Stimulated activated naive CD8-positive, alpha-beta T cell treated with anti-CD3 and anti-CD28 coated beads, Interleukin-15, amount 100 ng/mL, for 72 hours (primary cell): ENCODE measurements at regions not wholly inside any gene's neighbourhood (a gene's known extent, or its start where the extent isn't known, plus 50 kb on each side); places are given as distances from the start of the nearest gene placed in this dataset.

ENCODE experiments used
- ATAC-seq: fragments of 150-1000 bp; cut with Tn5 transposase; 2 replicates; pipeline ENCODE4 v1.10.0; 2021; ENCODE audit warnings: mild to moderate bottlenecking, moderate library complexity
- DNase-seq, 2 donors: peaks; one replicate each; pipeline ENCODE4 v3.0.0; 2021 to 2022
- H3K27ac Mint-ChIP-seq, 2 donors: one replicate each; pipeline ENCODE4 v1.8.0; 2022; ENCODE audit warnings: mild to moderate bottlenecking in 2 of 2, mixed read lengths in 2 of 2, moderate library complexity in 2 of 2
- H3K27me3 Mint-ChIP-seq: one replicate; pipeline ENCODE4 v1.8.0; 2022; ENCODE audit warnings: mixed read lengths
- H3K4me1 Mint-ChIP-seq: one replicate; pipeline ENCODE4 v1.8.0; 2022; ENCODE audit warnings: mild to moderate bottlenecking, mixed read lengths
- H3K4me3 Mint-ChIP-seq, 2 donors: one replicate each; pipeline ENCODE4 v1.8.0; 2022; ENCODE audit warnings: mild to moderate bottlenecking in 2 of 2, mixed read lengths in 2 of 2, moderate library complexity in 1 of 2
- H3K9me3 Mint-ChIP-seq, 2 donors: one replicate each; pipeline ENCODE4 v1.8.0; 2022; ENCODE audit warnings: mixed read lengths in 2 of 2

DNA sequence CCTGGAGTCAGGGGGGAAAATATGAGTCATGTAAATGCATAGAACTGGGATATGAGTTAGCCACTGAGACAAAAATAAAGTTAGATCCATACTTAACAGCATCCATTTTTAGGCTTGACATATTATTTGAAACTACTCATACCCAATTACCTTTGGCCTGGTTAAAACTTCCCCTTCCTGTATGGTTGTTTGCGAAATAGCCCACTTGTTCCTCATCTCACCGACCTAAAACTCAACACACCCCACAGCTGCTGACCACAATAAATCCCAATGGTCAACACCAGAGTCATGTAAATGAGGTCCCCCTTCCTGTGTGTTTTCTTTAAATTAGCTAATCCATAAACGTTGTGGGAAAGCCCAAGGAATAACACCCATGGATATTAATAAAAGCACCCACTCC, 55.2 kb upstream of the TMEM215 start:
- no peak for ATAC-seq

More for the DNA sequence above, 55.2 kb upstream of the TMEM215 start:
- peaks cover 7% of the 10 kb centered on the region for H3K27me3 Mint-ChIP-seq
- H3K27ac Mint-ChIP-seq = no peak overlapping the region
- H3K9me3 Mint-ChIP-seq = peaks cover 8 to 11% of the 10 kb centered on the region in 2 donors
- H3K4me3 Mint-ChIP-seq = no peak overlapping the region
- no peak for DNase-seq
- no peaks in the 10 kb centered on the region for H3K4me1 Mint-ChIP-seq
